ENCODE measurements at regions not wholly inside any gene's neighbourhood (a gene's known extent, or its start where the extent isn't known, plus 50 kb on each side); places are given as distances from the start of the nearest gene placed in this dataset.

- TF ChIP-seq, protein P1, sequence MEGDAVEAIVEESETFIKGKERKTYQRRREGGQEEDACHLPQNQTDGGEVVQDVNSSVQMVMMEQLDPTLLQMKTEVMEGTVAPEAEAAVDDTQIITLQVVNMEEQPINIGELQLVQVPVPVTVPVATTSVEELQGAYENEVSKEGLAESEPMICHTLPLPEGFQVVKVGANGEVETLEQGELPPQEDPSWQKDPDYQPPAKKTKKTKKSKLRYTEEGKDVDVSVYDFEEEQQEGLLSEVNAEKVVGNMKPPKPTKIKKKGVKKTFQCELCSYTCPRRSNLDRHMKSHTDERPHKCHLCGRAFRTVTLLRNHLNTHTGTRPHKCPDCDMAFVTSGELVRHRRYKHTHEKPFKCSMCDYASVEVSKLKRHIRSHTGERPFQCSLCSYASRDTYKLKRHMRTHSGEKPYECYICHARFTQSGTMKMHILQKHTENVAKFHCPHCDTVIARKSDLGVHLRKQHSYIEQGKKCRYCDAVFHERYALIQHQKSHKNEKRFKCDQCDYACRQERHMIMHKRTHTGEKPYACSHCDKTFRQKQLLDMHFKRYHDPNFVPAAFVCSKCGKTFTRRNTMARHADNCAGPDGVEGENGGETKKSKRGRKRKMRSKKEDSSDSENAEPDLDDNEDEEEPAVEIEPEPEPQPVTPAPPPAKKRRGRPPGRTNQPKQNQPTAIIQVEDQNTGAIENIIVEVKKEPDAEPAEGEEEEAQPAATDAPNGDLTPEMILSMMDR (IDR thresholded peaks at IDR 0.05) = no peak
- TF ChIP-seq EP300 (IDR thresholded peaks at IDR 0.05) = no peak
- no peak for TF ChIP-seq POLR2A (IDR thresholded peaks at IDR 0.05; ENCODE audit: low read depth)
These were observed 205.8 kb upstream of the NCKAP5 start for GRCh38 chr2:133773854-133774653.

Data from esophagus muscularis mucosa (tissue), 4 donors.